ENCODE measurements at regions not wholly inside any gene's neighbourhood (a gene's known extent, or its start where the extent isn't known, plus 50 kb on each side); places are given as distances from the start of the nearest gene placed in this dataset.
"Not testable (repeated sequence)": the region's sequence is repeated elsewhere in the genome, so short reads cannot be mapped to it uniquely, and the experiment has no call there.

DNA sequence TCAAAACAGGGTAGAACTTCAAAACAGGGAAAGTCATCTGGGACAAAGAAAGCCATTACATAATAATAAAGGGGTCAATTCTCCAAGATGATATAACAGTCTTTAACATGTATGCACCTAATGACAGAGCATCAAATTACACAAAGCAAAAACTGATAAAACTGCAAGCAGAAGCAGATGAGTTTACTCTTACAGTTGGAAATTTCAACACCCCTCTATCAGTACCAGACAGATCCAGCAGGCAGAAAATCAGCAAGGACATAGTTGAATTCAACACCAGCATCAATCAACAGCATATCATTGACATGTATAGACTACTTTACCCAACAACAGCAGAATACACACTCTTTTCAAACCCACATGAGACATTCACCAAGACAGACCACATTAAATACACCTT lies 233.0 kb upstream of the NEBL start:
- no peak for DNase-seq

- DNase-seq: no peak
These were observed 228.5 kb upstream of the NEBL start for GRCh38 chr10:21125471-21126228.

- no peak for DNase-seq
These were observed 225.8 kb upstream of the NEBL start for GRCh38 chr10:21122907-21123306.

DNA sequence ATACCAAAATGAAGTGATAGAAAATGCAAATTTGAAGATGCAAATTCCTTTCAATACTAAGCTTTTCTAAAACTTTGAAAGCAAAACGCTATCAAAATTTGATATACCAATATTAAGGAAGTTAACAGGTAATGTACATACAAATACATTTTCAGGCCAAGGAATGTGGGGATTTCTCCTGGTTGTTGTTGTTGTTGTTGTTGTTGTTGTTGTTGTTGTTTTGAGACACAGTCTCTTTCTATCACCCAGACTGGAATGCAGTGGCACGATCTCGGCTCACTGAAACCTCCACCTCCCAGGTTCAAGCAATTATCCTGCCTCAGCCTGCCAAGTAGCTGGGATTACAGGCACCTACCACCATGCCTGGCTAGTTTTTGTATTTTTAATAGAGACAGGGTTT lies 224.7 kb upstream of the NEBL start:
- DNase-seq: not testable (repeated sequence)

GRCh38 chr10:21114683-21115082 lies 217.6 kb upstream of the NEBL start:
- DNase-seq: no peak

DNA sequence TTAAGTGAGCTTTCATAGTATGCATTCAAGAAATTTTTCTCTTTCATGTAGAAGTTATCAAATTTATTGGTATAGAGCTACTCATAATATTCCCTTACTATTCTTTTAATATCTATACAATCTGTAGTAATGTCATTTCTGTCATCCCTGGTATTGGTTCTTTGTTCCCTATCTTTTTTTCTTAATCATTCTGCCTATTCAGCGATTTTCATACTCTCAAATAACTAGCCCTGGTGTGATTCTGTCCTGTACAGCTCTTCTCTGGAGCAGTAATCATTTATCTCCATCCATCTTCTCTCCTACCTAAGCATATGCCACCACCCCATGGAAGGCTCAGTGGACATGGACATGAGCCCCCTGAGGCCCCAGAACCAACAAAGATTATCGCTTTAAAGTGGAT lies 213.2 kb upstream of the NEBL start:
- no peak for DNase-seq

DNA sequence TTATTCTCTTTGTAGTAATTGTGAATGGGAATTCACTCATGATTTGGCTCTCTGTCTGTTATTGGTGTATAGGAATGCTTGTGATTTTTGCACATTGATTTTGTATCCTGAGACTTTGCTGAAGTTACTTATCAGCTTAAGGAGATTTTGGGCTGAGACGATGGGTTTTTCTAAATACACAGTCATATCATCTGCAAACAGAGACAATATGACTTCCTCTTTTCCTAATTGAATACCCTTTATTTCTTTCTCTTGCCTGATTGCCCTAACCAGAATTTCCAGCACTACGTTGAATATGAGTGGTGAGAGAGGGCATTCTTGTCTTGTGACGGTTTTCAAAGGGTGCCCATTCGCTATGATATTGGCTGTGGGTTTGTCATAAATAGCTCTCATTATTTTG lies 209.8 kb upstream of the NEBL start:
- DNase-seq: not testable (repeated sequence)

GRCh38 chr10:21105331-21105730 lies 208.2 kb upstream of the NEBL start:
- not testable (repeated sequence) for DNase-seq

GRCh38 chr10:21100871-21101514 lies 203.9 kb upstream of the NEBL start:
- no peak for DNase-seq

DNA sequence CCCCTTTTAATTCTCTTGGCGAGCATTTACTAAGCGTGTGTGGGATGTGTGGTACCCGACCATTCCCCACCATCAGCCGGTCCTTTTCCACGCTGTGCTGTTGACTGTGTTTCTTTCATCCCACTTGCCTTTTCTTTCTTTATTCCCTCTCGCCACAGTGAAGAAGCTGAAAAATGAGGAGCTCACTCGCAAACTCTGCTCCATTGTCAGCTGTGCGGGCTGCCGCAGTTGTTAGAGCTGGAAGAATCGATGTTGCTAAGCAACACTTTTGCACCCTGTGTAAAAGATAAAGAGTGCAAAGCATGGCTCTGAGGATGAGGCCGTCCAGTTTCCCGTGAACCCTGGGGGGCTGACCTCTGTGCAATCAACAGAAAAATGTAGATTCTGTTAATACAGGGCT lies 203.1 kb upstream of the NEBL start:
- DNase-seq: no peak

GRCh38 chr10:21099291-21100062 lies 202.4 kb upstream of the NEBL start:
- DNase-seq: no peak

DNA sequence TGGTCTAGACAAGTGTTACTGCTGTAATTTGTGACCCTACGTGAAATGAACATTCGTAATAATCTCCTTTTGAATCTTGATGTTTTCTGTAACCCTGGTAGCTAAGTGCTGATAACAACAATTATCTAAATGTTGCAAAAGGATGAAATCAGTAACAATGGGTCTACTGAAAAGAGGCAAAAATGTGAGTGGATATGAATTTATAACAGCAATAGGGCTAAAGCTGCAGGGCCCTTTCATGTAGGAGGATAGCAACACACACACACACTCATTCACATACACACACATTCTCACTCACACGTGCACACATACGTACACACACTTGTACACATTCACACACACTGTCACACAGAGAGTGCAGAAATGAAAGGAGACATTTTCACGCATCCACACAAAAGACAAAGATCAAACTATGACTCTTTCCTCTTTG lies 200.8 kb upstream of the NEBL start:
- no peak for DNase-seq

DNA sequence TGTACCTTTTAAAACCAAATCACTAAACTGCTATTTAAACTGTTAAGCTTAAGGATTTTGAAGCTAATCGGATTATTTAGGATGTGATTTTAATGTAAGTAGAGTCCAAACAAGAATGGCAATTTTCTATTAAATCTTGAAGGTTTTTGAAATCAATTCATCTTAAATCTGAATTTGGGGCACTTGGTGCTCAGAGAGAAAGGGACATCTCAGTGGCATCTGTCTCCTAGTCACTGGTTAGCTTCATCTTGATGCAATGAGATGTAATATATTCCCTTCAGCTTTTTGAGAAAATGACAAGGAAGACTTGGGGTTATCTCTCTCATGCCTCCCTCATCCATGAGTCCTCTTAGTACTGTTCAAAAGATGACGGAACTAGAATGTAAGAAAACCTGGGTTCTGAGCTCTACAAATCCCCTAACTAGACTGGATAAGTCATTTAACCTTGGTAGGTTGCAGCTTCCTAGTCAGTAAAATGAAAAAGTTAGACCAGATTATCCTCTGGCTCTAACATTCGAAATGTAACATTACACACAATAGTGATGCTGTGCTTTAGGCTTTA lies 198.5 kb upstream of the NEBL start:
- no peak for DNase-seq

DNA sequence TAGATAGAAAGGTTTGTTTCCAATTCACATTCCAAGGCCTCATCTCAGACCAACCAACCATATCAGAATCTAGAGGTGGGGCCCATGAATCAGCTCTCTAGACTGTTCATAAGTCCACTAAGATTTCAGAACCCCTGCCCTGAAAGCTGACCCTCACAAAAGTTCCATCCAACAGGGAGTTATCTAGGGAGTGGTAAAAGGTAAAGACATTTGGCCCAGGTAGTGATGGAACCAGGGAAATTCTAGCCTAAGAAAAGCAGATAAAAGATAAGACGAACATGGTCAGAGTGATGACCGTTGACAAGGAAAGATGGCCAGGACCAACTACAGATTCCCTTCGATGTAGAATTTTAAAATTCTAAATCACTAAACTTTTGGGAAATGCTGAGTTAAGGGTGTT lies 198.0 kb upstream of the NEBL start:
- DNase-seq: no peak

DNA sequence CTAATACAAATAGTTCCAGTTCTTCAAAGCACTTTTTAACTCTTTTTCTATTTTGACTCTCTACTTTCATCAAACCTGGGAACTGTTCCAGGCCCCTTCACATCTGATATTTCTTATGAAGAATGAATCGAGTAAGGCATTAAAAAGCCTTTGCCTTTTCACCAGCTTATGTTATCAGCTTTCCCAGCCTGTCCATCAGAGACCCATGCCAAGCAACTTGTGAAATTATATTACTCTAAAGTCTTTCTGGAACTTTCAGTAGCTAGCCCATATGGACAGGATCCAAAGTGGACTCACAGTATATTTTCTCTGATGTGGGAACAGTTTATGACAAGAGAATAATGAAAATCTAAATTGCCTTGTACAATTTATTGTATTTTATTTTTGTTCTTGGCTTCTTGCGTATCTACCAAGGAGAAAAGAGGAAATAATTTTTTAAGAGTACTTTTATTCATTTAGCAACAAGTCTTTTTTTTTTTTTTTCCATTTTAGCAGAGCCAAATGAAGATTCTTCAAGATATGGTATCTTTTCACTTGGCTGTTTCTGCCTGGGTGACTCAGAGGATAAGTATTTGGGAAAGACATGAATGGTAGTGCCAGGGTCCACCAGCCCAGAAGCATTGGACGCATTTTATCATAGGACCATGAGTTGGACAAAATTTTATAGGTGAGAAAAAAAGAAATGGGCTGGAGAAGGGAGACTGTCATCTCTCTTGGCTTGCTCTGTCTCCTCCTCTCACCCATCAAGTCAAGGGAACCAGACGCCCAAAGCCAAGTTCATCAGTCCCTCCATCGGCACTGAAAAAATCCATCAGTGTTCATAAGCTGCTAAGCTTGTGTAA lies 195.8 kb upstream of the NEBL start:
- DNase-seq: no peak

GRCh38 chr10:21090609-21091082 lies 193.5 kb upstream of the NEBL start:
- no peak for DNase-seq

- DNase-seq: no peak
These were observed 190.4 kb upstream of the NEBL start for GRCh38 chr10:21087476-21087875.

- DNase-seq: no peak
These were observed 187.6 kb upstream of the NEBL start for GRCh38 chr10:21084700-21085099.

GRCh38 chr10:21083861-21084260 lies 186.8 kb upstream of the NEBL start:
- DNase-seq: no peak

DNA sequence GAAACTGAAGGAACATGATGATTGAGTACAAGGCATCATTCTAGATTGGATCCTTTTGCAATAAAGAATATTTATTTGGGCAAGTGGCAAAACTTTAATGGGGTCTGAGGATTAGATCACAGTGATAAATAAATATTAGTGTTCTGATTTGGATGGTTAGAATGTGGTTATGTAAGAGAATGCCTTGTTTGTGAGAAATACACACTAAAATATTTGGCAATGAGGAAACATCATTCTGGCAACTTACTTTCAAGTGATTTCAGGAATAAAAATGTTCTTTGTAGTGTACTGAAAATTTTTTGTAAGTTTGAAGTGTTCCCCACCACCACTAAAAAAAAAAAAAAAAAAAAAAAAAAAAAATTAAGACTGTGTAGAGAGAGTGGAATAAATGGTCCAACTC lies 185.1 kb upstream of the NEBL start:
- DNase-seq: no peak

- no peak for DNase-seq
These were observed 183.2 kb upstream of the NEBL start for GRCh38 chr10:21080261-21080660.

DNA sequence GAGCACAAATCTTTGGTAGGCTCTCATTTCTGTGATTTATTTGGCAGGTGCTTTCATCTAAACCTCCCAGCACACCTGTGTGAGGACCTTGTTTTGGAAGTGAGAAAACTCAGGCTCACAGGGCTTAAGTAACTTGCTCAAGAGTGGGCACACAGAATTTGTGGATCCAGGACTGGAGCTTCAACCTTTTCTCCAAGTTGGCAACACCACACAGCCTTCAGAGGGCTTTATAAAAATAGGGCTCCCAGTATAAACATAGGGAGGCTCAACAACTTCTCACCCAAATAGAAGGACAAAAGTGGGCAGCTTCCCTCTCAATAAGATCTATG lies 182.2 kb upstream of the NEBL start:
- DNase-seq: no peak

Measured in T-helper 9 cell (primary cell).